CD4-positive, alpha-beta T cell treated with Interleukin-10 for 1 hour (primary cell): ENCODE measurements at regions not wholly inside any gene's neighbourhood (a gene's known extent, or its start where the extent isn't known, plus 50 kb on each side); places are given as distances from the start of the nearest gene placed in this dataset.

ENCODE experiments used
- DNase-seq: peaks from one replicate; pipeline ENCODE4 v3.0.0-alpha.2; 2020

DNA sequence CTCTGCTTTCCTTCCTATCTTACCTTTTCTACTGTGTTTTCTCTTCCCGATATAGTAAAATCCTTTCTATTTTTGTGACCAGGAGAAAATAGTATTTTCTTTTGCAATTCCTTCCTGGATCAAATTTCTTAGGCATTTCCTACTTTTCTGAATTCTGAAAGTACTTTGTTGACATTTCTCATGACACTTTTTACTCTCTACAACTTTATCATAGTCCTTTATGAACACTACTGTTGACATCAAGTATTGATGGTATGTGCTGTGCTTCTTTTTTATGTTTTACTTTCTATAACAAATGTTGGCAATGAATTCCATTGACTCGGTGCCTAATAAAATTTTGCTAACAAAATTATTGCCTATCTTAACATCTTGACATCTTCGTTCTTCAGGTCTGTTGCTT is 217.7 kb upstream of the TCF4 start:
- no peak for DNase-seq

DNA sequence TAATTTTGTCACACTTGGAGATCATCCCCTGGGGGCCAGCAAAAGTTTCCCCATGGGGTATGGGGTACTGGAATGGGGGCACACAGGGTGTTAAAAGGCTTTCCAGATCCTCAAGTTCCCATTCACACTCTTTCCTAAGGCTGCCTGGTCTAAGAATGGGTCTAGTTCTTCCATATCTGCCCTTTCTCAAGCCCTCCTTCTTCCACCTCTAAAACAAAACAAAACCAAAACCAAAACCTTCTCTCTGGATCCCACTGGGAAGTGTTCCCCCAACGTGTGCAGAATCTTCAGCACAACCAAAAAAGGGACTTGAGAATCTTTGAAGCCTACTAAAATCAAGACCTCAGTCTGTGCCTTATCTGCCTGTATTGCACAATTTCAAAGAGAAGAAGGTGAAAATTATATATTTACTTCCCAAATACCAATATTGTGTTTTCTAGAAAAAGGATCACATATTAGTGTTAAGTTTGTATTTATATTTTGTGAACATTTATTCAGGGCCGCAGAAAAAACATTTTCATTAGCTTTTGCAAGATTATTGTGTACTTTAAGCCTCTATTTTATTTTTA is 207.2 kb upstream of the TCF4 start:
- no peak for DNase-seq

DNA sequence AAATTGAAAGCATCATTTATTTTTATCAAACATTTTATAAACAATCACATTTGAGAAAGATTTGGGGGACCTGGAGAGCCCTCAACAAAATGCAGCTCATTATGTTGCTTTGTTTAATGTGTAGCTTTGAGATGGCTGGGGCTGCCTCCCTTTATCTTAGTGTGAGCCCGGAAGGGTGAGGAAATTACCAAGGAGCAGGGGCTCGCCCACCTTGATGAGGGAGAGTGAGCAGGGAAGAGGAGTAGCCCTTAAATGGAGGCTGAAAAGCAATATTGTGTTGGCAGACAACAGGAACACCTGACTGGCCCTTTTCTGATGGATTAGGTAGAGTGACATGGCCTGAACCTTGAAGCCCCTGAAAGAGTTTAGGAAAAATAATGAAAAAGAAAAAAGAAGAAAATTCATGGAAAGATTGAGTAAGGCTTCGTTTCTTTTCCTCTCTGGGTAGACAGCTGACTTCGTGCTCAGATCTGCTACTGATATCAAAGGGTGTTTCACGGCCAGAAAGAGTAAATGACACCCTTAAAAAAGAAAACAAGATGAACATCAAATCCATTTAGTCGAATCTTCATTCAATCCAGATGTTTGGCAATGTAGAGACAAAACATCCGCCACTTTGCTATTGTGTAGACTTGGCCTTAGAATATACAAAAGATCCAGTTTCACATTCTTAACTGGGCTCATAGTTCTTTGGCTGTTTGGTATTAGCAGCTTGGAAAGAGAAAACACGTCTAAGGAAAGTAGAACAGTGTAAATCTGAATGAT is 206.5 kb upstream of the TCF4 start:
- DNase-seq = no peak

DNA sequence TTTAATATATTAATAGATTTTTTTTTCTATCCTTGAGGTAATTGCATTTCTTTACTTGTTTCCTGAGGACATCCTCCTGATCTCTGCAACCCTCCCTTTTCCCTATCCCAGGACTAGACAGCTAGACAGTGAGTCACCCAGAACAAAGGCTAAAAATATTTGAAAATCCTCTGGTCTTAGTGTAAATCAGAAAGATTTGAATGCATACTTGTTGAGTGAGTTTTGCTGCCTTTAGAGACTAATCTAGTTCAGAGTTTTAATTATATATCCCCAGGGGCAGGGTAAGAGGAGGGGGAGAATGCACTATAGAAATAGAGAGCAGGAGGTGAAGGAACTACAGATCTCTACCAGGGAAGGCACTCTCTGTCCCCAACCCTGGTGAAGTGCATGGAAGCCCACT is 202.3 kb upstream of the TCF4 start:
- no peak for DNase-seq

DNA sequence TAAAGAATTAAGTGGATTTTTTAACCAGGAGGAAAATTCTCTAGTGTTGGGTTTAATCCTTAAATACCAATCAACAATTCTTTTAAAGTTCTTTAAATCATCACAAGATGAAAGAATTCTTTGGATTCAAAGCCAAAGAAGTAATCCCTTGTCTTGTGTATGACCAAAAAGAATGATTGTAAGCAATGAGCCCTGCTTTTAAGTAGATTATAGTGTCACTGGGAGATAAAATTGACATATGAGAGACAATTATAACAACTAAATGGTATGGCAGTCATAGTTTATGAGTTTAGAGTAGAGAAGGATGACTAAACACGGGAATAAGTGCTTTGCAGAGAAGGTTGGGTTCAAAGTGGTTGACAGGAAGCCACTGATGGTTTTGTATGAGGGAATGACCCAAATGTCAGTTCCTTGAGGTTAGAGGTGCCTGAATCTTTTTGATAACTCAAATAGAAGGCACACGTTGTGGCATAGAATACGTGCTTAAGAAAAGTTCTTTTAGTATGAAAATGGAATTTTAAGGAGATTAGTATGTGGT is 199.6 kb upstream of the TCF4 start:
- no peak for DNase-seq

DNA sequence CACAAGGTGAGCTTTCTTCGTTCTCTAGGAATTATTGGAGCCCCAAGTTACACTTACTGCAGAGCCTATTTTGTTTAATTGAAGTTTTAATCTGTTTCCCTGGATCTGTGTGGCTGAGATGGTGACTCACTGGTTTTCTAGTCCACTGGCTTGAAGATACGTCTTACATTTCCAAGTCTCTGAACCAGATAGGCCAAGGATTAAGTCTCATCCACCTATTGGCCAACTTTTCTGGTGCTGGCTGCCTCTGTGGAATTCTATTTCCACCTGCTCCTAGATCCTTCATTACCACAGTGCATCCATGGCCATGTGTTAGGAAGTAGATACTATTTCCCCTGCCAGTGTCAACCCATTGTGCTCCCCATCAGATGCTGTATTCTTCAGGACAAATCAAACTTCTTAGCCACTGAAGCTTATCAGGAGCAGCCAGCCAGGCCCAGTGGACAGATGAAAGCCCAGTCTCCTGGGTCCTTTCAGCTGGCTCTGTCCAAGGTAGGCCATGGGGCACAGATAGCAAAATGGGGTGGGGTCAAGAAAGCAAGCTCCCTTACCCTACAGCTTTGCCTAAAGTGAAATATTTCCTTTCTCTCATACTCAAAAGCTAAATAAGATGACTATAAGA is 198.8 kb upstream of the TCF4 start:
- DNase-seq = no peak

DNA sequence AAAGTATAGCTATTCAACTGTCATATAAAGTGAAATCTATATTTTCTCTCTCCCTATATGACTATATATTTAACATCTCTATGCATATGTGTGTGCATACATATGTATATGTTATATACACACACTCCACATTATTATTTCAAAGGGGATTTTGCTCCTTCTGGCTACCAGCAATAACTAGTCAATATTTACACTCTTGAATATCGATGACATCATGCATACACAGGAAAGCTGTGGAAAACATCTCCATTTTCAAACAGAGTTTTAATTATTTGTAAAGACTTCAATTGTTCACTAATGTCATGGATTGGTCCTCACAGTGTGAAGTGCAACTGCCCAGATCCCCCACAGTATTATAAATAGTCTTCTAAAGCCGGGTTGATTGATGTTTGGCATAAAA is 195.9 kb upstream of the TCF4 start:
- no peak for DNase-seq

DNA sequence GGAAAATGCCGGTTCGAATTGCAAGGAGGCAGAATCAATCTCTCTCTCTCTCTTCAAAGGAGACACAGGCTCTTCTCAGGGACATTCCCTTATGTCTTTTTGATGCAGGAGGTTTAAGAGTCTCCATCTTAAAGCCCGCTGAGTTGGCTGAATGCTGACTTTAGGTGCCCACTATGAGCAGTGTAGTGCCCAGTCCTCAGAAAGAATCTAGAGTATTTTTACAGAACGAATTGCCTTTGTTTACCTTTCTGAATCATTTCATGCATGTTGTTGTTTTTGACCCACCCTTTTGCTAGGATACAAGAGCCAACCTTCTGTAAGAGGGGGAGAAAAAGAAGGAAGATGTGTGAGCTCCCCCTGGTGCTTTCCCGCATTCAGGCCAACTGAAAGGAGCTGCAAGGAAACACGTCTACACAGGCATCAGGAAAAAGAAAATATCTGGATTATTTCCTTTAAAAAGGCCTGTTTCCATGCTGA is 193.5 kb upstream of the TCF4 start:
- no peak for DNase-seq

DNA sequence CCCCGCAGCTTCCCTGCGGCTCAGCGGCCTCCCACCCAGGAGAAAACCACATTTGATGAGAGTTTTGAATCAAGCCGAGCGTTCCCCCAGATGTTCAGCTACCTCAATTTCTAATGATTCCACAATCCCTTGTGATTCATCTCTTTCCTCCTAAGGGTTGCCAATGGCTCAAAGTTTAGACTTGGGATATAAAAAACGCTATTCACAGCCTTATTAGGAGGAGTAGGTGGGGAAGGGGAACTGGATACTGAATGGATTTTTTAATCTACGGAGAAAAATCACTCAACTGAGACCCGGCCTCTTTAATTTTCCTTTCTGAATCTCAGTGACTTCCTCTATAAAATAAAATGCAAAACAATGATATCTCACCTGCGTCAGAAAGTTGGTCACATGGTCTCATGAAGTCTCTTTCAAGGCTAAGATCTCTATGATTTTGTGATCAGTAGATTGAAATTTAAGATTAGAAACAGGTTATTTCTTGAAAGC is 192.6 kb upstream of the TCF4 start:
- no peak for DNase-seq

DNA sequence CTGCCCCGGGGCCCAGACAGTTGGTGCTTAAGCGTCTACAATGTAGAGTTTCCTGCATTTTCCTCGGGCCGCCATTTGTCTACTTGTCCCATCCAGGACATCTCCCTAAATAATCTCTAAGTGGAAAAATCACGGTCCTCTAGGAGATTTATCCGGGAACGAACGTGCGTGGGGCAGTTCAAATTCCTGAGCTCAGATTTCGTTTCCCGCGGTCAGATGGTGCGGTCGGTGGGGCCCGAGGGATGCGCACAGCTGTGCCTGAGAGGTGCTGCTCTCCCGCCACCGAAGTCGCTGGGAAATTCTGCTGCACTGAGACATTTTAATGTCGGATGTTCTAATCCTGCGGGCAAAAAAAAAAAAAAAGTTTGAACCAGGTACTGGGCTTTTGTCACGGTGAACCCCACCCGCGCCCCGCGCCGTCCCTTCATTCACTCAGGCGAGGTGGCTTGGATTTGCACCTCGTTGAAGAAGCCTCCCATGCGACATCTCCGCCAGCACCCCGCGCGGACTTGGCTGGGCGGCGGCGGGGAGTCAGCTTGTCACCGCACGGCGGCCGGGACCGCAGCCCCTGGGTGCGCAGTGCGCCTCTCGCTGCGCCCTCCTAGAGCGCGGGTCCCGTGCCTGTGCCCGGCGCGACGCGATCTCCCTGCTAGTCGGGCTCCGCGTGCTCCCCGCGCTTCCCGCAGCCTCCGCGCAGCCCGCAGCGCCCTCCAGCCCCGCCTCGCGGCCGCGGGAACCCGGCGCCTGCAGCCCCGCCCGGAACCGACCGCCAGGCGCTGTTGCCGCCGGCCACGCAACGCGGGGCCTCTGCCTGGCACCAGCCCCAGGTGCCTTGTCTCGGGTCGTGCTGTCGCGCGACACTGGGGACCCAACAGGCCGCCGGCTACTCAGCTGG is 191.9 kb upstream of the TCF4 start:
- DNase-seq = no peak

DNA sequence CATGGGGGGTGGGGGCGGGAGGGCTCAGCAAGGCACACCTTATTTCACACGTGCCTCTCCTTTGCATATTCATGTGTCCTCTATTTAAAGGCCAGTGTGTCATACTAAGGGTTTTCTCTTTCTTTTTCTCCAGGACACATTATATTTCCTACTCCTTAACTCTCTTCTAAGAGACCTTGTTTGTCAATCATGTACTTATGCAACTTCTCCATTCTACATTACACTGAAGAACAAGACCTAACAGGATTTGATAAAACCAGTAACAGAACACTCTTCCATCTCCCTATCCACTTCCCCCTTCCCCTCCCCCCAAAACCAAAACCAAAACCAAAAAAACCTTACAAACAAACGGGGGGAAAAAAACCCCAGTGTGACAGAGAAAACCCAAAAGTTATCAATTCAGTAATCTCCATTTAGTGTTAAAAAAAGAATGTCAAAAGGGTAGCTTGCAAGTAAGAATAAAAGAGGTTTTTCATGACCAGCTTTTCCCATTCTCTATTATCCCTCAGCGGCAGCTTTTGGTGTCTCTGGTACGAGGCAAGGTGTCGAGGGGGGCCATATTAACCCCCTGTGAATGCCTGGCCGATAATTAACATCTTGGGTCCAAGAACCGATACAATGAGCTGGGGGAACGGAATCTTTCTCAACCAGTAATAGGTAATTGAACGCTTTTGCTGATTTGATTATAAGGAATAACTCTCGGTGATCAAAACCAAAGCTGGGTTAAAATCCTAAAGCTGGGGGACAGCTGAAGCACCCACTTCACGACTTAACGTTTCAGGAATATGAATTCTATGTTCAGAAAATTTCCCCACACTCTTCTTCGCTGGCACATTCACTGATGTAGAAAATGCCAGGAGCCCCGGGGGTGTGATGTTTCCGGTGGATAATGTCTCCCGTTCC is 191.0 kb upstream of the TCF4 start:
- peak; percentile 3 for DNase-seq

DNA sequence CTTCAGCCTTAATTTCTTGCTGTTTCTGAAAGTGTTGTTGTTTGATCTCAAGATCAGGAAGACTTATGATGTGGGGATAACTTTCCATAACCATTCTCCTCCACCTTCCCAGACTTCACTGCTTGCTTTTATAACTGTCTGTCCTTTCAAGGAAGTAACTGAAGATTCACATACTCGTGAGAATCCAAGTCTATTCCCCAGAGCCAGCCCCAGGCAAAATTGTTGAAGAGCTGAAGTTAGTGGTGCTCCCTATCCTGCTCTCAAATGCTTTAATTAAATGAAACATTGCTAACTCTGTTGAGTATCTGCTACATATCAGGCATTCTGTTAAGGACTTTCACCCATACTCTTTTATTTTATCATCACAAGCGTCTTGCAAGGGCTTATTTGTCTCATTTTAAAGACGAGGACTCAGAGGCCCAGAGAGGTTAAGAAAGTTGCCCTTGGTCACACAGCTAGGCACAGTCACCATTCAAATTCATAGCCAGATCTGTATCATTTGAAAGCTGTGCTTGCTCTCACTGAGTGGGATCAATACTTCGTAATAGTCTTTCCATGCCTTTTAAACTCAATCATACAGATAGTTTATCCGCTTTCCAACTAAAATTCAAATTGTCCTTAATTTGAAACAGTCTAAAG is 189.8 kb upstream of the TCF4 start:
- DNase-seq = no peak

DNA sequence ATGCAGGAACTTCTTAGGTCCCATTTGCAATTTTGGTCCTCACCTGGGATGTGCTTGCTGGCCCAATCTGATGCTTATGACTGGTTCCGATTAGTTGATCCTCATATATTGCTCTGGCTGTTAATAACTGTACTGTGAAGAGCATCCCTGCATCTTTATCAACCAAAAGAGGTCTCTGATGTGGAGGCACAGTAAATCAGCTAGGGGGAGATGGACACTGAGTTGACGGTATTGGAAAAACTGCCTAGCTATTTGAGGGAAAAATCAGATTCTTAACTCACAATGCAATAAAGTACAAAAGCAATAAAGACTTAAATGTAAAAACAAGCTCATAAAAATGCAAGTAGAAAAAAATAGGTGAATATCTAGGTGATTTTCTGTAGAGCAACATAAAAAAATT is 188.0 kb upstream of the TCF4 start:
- DNase-seq = no peak

DNA sequence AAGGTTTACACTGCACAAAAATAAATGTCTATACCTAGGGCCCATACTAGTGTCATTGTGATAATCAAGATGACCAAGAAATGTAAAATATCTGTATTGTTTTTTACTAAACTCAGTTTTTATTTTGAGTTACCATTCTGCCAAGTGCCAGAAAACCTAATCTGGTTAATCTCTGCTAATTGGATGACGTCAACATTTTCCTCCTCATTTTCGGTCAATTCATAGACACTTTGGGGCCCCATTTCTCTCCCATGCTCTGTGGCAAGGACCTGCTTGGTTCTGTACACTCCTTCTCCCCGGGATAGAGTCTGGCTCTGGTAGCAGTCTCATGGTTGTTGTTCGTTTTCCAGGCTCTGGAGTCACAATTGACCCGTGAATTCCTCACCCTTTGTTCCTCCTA is 186.5 kb upstream of the TCF4 start:
- DNase-seq = no peak

DNA sequence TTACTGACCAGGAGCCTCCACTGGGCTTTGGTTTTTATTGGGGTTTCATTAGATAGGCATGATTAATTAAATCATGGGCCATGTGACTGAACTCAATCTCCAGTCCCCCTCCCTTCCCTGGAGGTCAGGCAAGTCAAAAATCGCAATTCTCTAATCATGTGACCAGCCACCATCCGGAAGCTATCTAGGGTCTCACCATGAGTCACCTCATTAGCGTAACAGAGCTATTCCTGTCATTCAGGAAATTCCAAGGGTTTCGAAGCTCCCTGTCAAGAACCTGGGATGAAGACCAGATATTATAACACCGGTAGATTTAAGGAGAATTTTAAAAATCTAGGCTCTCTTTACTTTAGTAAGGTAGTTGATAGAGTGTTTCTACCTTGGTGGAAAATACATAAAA is 180.3 kb upstream of the TCF4 start:
- no peak for DNase-seq

DNA sequence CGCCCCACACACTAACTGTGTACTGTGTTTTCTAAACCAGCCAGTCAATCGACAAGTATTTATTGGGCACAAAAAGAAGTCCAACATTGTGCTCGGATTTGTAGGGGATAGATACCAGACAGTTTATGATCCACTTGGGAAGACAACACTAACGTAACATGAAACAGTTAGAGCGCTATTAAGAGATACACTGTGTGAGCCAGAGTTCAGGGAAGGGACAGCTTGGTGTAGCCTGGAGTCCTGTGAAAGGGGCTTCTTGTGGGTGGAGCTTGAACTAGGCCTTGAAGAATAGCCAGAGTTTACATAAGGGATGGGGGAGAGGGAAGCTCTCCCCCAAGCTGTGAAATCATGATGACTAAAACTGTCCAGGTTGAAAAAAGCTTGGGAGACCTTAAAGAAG is 176.4 kb upstream of the TCF4 start:
- DNase-seq = no peak

DNA sequence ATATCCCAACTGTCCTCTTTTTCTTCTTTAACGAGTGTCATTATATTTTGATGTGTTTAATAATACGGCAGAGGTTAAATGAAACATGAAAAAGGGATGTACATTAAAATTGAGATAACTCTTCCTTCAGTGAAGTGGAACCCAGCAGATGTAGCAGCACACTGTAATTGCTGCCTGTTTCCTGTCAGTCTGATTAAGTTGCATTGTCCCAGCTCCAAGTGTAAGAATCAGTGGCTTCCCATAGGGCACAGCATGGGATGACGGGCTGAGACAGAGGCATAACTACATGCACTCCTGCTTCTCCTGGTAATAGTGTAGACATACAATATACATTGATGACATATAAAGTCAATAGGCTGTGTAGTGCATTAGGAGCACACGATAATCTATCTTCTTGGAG is 175.8 kb upstream of the TCF4 start:
- DNase-seq = no peak

DNA sequence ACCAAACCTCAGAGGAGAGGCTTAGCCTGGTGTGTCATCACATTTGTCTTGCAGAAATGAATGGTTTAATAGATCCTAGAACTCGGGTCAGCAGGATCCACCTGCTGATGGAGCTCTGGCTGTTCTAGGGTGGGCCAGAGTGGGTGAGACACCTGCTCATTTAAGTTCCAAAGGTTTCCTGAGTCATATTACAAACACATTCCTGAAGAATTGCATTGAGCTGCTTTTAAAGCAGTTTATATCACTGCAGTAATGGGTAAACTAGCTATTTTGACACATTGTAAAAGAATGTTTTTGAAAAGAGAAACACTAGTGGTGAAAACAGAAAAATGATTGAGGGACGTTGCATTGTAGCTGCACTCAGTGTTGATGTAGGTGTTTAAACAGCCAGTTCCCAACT is 175.3 kb upstream of the TCF4 start:
- no peak for DNase-seq

DNA sequence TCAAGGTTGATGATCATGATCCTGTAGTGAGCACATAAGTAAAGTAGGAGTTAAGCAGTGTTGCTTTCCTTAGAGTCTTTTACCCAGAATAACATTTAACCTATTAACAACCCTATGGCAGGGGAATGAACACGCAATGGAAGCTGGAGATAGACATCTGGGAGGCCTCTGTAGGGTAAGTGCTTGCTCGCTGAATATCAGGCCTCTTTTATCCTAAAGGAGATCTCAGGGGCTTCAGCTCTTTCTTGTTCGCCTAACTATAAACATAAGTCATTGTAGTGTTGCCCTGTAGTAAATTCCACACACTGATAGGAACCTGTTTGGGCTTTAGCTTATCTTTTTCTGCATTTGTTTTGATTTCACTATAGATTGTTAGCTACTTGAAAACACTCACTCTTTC is 174.4 kb upstream of the TCF4 start:
- no peak for DNase-seq

DNA sequence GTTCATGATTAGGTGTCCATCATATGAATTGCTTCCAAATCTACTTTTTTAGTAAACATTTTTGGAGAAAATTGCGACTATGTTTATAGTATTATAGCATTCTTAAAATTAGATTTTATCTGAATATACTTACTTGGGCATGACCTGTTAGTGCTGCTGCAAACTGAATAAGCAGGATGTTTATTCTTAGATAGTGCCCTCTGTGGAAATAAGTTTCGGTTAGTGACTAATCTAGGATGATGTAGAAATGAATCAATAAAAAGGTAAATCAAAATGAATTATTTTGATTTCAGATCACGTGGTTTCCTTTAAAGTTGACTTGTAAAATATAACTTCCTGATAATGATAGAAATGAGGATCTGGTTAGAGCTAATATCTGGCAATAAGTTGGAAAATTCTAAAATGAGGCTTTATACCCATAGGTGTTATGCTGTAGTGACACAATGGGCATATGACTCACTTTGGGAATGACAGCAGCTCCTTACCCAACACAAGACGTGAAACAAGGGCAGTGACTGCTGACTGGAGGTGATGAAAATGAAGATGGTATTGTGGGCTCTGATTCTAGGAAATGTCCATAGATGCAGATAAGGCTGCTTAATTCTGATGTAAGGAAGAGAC is 165.8 kb upstream of the TCF4 start:
- no peak for DNase-seq

DNA sequence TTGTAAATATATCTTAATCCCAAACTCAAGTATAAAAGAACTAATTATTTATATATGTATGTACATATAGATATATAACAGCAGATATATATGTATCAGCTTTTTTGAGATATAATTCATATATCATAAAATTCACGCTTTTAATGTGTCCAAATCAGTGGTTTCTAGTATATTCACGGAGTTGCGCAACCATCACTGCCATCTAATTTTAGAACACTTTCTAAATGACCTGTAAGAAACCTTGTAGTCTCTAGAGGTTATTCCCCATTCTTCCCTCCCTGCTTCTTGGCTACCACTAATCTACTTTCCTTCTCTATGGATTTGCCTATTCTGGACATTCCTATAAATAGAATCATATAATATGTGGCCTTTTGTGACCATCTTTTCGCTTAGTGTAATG is 163.5 kb upstream of the TCF4 start:
- DNase-seq = no peak
